CD4-positive, alpha-beta T cell treated with Interleukin-1 beta for 1 hour (primary cell): ENCODE measurements at regions not wholly inside any gene's neighbourhood (a gene's known extent, or its start where the extent isn't known, plus 50 kb on each side); places are given as distances from the start of the nearest gene placed in this dataset.

Experiments used
- DNase-seq, 2 donors: peaks; one replicate each; pipeline ENCODE4 v3.0.0-alpha.2; 2020 to 2022

DNA sequence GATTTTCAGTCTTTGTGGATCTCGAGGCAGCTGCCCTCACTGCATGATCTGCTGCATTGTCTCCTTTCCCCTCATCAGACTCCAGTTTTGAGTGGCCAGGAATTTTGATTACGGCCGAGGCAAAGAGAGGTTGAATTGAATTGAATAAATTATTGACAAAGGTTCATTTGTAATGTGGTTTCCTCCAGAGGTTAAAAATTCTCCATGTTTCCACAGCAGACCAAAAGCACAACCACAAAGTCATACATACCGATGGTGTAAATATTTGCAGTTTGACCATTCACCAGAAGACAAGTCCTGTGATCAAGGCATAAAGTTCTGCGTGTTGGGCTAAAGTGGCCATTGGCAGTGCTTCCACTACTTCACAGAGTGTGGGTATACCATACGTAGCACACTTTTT is 343.8 kb upstream of the MYT1L start:
- DNase-seq = no peak

- no peak for DNase-seq
These were observed 342.3 kb upstream of the MYT1L start for GRCh38 chr2:2673406-2673805.

- no peak for DNase-seq
These were observed 341.2 kb upstream of the MYT1L start for GRCh38 chr2:2672249-2672648.

DNA sequence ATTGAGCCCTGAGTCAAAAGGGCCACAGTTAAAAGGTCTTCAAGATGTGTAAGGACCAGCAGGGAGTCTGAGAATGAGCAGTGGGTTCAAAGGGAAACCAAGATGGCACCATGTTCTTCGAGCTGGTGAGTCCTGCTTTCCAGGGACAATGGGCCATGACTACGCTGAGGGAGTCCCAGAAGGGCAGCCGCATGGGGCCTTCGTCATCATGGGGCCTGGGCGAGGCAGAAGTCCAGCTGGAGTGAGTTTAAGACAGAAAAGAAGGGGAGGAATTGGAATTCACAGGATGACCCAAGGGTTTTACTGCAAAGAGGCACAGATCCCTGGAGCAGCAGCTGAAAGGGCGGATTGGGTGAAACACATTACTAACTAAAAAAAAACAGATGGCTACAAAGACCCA is 340.8 kb upstream of the MYT1L start:
- DNase-seq = no peak

GRCh38 chr2:2669316-2669715 is 338.2 kb upstream of the MYT1L start:
- DNase-seq = no peak

GRCh38 chr2:2668681-2669265 is 337.7 kb upstream of the MYT1L start:
- DNase-seq = no peak

- no peak for DNase-seq
These were observed 336.6 kb upstream of the MYT1L start for GRCh38 chr2:2667690-2668089.

GRCh38 chr2:2665834-2666133 is 334.7 kb upstream of the MYT1L start:
- DNase-seq = no peak

- no peak for DNase-seq
These were observed 334.1 kb upstream of the MYT1L start for GRCh38 chr2:2664989-2665833.

DNA sequence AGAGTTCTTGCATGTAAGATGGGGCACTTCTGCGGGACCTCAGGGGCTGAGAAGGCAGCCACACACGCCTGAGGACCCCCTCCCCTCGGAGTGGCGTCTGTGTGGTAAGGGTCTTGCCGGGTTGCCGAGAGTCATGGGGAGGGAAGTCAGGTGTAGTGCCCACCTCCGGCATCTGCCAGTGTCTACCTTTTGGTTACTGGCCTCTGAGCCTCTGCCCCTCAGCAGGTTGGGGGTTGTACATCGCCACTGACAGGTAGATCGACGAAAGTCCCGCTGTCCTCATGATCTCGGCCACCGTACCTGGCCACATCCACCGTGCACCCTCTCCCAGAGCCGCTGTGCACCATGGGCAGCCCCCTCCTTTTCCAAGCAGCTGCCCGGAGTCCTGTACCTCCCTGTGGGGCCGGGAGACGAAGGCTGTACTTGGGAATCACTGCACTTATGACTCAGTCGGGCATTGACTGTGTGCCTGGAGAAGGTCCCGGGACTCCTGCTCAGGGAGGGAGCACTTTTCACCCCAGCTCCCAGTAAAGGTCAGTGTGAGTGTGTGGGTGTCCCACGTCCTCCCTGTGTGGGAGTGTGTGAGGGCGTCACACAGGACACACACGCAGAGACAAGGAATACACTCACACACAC is 332.4 kb upstream of the MYT1L start:
- no peak for DNase-seq

DNA sequence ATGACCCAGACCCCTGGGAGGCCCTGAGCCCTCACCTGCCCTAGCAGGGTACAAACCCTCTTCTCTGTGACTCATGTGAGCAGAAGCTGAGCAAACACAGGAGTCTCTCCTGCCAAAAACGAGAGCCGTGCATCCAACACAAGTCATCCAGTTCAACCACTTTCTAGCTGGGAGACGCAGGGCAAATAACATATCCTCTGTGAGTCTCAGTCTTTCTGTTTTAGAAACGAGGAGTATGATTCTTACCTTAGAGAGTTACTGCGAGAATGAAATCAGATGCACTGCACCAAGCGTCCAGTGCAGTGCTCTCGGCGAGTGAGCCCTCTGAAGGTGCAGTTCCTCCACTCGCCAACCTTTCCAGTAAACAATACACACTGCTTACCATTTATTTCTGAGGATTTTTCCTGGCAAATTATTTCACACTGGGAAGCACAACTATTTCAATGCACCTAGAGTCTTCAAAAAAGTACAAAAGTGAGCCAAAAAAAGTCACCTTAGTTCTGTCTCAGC is 331.8 kb upstream of the MYT1L start:
- no peak for DNase-seq

DNA sequence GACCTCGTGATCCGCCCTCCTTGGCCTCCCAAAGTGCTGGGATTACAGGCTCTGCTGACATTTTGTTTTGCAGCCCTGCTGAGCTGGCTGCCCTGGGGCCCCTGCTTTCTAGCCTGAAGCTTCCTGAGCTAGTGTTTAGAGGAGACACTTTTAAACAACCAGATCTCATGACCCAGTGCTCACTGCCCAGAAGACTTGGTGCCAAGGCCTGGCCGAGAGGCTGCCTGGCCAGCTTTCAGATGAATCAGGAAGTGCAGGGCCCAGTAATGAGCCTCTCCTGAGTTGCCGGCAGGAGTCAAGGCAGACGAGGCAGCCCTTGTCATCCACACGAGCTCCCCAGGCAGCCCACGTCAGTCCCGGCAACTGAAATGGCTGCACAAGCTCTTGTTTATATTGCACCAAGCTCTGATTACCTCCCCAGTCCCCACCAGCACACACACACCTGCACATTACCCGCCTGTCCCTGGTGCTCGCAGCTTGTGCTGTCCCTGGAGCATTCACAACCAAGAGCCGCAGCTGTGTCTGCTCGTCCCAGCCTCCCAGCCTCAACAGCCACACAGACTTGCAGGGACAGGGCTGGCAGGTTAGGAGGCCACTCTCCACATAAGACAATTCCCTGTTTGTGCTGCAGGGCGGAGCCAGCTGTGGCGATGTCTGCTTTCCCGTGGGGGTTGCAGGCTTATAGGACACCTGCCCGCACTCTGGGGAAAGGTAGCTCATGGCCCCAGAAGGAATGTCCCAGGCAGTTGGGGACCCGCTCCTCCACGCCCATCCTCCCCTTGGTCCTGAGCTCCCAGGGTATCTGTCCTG is 331.2 kb upstream of the MYT1L start:
- DNase-seq = no peak

- no peak for DNase-seq
These were observed 329.8 kb upstream of the MYT1L start for GRCh38 chr2:2660789-2661355.

GRCh38 chr2:2657121-2657962 is 326.3 kb upstream of the MYT1L start:
- DNase-seq = no peak

- no peak for DNase-seq
These were observed 325.3 kb upstream of the MYT1L start for GRCh38 chr2:2656115-2657011.

GRCh38 chr2:2655453-2656114 is 324.5 kb upstream of the MYT1L start:
- no peak for DNase-seq

DNA sequence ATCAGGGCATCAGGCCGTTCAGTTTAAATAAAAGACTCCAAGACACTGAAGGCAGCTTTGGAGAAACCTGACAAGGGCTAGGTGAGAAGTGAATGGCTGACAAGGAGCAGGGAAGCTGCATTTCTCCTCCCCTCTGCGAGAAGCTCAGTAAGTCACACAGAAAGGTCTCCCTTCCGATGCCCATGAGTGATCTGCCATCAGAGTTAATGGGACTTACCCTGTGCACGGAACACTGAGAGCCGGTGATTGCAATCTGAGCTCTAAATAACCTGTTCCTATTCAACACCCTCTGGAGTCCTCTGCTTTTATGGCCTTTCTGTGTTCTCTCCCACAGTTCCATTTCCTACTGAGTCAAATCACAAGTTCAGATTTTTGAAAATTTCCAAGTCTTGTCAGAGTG is 322.2 kb upstream of the MYT1L start:
- no peak for DNase-seq

DNA sequence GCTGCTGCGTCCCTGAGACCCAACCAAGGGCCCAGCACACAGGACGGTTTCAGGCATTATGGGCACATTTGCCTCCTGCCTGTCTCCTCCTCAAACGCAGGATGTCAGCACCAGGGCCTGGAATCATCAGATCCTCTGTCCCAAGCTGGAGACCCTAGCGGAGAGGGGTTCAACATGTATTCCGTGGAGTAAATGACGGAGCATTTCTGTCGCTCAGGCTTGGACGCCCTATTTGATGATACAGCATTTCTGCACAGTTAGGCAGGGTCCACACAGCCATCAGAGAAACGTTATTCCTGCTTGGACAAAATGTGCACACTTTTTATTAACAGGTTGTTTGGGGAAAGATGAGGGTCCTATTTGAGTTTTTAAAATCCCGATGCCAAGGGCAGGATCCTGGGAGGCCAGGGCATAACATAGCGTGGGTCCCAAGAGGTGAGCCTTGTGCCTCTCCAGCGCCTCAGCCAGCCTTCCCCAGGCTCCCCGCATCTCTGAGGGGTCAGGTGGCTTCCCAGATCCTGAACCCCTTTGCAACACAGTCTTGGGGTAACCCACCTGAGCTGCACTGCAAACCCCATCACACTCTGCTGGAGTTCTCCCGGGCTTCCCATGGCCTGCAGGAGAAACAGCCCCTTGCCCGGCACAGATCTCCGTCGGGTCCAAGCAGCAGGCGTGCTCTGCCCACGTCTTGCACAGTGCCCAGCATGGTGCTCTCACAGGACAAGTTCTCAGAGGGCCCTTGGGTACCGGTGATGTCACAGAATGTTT is 319.7 kb upstream of the MYT1L start:
- no peak for DNase-seq
